Spleen (tissue), 11 donors: ENCODE measurements at regions not wholly inside any gene's neighbourhood (a gene's known extent, or its start where the extent isn't known, plus 50 kb on each side); places are given as distances from the start of the nearest gene placed in this dataset.

ENCODE experiments used
- DNase-seq: peaks from one replicate; pipeline ENCODE4 v3.0.0-alpha.2; 2020
- H3K27ac ChIP-seq, 8 donors: fragments of 200-600 bp; sonication (generic) in 7 of 8; 1 replicate in 4 of 8; 2 replicates in 4 of 8; pipeline versions ENCODE4 v1.5.0 to v1.8.0; 2016 to 2021; ENCODE audit warnings: inconsistent platforms in 4 of 8, mild to moderate bottlenecking in 4 of 8, moderate library complexity in 1 of 8
- H3K27me3 ChIP-seq, 7 donors: fragments of 200-600 bp; sonication (generic) in 6 of 7; replicated peaks in 1 of 7; 1 replicate in 4 of 7; 2 replicates in 3 of 7; pipeline versions ENCODE4 v1.5.0 to v1.8.0; 2016 to 2021; ENCODE audit warnings: inconsistent platforms in 3 of 7, mild to moderate bottlenecking in 1 of 7
- H3K36me3 ChIP-seq, 6 donors: fragments of 200-600 bp; sonication (generic) in 5 of 6; 1 replicate in 4 of 6; 2 replicates in 2 of 6; pipeline versions ENCODE4 v1.5.0 to v1.8.0; 2016 to 2021; ENCODE audit warnings: inconsistent platforms in 2 of 6
- H3K4me1 ChIP-seq, 6 donors: fragments of 200-600 bp; sonication (generic) in 5 of 6; 1 replicate in 3 of 6; 2 replicates in 3 of 6; pipeline versions ENCODE4 v1.5.0 to v1.8.0; 2016 to 2021; ENCODE audit warnings: inconsistent platforms in 3 of 6
- H3K4me3 ChIP-seq, 8 donors: fragments of 200-600 bp; sonication (generic) in 7 of 8; 1 replicate in 4 of 8; 2 replicates in 4 of 8; pipeline versions ENCODE4 v1.5.0 to v1.8.0; 2016 to 2021; ENCODE audit warnings: inconsistent platforms in 4 of 8, mild to moderate bottlenecking in 4 of 8, moderate library complexity in 2 of 8
- H3K9me3 ChIP-seq, 8 donors: fragments of 200-600 bp; sonication (generic) in 7 of 8; 1 replicate in 4 of 8; 2 replicates in 4 of 8; pipeline versions ENCODE4 v1.5.0 to v1.8.0; 2016 to 2021; ENCODE audit warnings: inconsistent platforms in 4 of 8
- CTCF ChIP-seq, 11 experiments: fragments of 200-600 bp in 7 of 11; fragments of 450-650 bp in 4 of 11; sonication (generic) in 4 of 11; IDR thresholded peaks in 8 of 11; conservative IDR thresholded peaks in 3 of 11; 1 replicate in 7 of 11; 2 replicates in 4 of 11; pipeline versions ENCODE4 v1.4.0 to v1.8.0; 2016 to 2021; ENCODE audit warnings: antibody characterized with exemption in 11 of 11, inconsistent platforms in 4 of 11, mild to moderate bottlenecking in 1 of 11
- POLR2A ChIP-seq, 3 donors: fragments of 450-650 bp; IDR thresholded peaks; one replicate each; pipeline ENCODE4 v1.5.1; 2017; ENCODE audit warnings: antibody characterized with exemption in 3 of 3, mild to moderate bottlenecking in 1 of 3
- POLR2AphosphoS5 ChIP-seq, 3 donors: sonication (generic); formaldehyde crosslinking; IDR thresholded peaks; one replicate each; pipeline ENCODE4 v1.5.1; 2017; ENCODE audit warnings: antibody characterized with exemption in 3 of 3
- WGBS, 5 donors: extraction: QIAGEN DNeasy Blood & Tissue Kit in 3 of 5; methylation state at CpG; one replicate each; pipeline versions ENCODE4 v1.1.5 to v1.1.7; 2013 to 2018; 5-methylcytosine and 5-hydroxymethylcytosine counted together
- intact Hi-C: fragments of 100-400 bp; cut with DNase I; formaldehyde crosslinking; loops from one replicate; pipeline ENCODE4 v1.15.0; 2023; ENCODE audit warnings: low total_unique reads
- donor health status: healthy with polysubstance abuse.
- donor health status: DM: no; HTN: no; CAD: no; lungs with moderate emphysema.
- donor health status: DM: no; HTN: no; CAD: no.
- donor health status: Bipolar disorder and iron deficiency.
- donor health status: healthy.
- donor health status: DM: no; HTN: no; CAD: no.
- donor health status: DM: yes; HTN: yes; CAD: no.

GRCh38 chr10:63940277-63940922 is 419.2 kb downstream of the REEP3 start:
- Histone ChIP-seq H3K4me1 (no peaks in the 10 kb centered on the region), H3K36me3 (no peaks in the 10 kb centered on the region), H3K4me3 (no peak overlapping the region), H3K27ac (no peak overlapping the region), H3K9me3 (no peaks in the 10 kb centered on the region), H3K27me3 (no peaks in the 10 kb centered on the region)
- WGBS, 5 donors: 85 to 93% (median 90%) methylated on average over 1 of the region's 1 CpG
- intact Hi-C loops: no loop called here
- no peak for DNase-seq
- no peak for TF ChIP-seq CTCF (IDR thresholded peaks at IDR 0.05 in 8 of 11, conservative IDR thresholded peaks at IDR 0.05 in 3 of 11)

- Histone ChIP-seq H3K4me3 (no peak overlapping the region), H3K4me1 (no peaks in the 10 kb centered on the region), H3K27ac (no peak overlapping the region), H3K9me3 (peaks cover 0 to 12% (median under 1%) of the 10 kb centered on the region in 8 donors), H3K27me3 (no peaks in the 10 kb centered on the region), H3K36me3 (no peaks in the 10 kb centered on the region)
- DNase-seq: no peak
- intact Hi-C loops: no loop called here
- TF ChIP-seq POLR2AphosphoS5 (IDR thresholded peaks at IDR 0.05): no peak
- no peak for TF ChIP-seq CTCF (IDR thresholded peaks at IDR 0.05 in 8 of 11, conservative IDR thresholded peaks at IDR 0.05 in 3 of 11)
- no peak for TF ChIP-seq POLR2A (IDR thresholded peaks at IDR 0.05)
- 71 to 80% (median 77%) methylated on average over 2 of the region's 2 CpGs for WGBS, 5 donors
Measured at GRCh38 chr10:63964406-63964805, 443.2 kb downstream of the REEP3 start.

- Histone ChIP-seq H3K27me3 (no peaks in the 10 kb centered on the region), H3K4me3 (no peak overlapping the region), H3K9me3 (peaks cover 0 to 14% (median 1%) of the 10 kb centered on the region in 8 donors), H3K36me3 (no peaks in the 10 kb centered on the region), H3K4me1 (no peaks in the 10 kb centered on the region), H3K27ac (no peak overlapping the region)
- WGBS, 5 donors: 70 to 88% (median 80%) methylated on average over 4 of the region's 4 CpGs
- intact Hi-C loops: no loop called here
- no peak for DNase-seq
- TF ChIP-seq POLR2AphosphoS5 (IDR thresholded peaks at IDR 0.05) (no peak), POLR2A (IDR thresholded peaks at IDR 0.05) (no peak), CTCF (IDR thresholded peaks at IDR 0.05 in 8 of 11, conservative IDR thresholded peaks at IDR 0.05 in 3 of 11) (no peak)
Measured at GRCh38 chr10:63965846-63966245, 444.6 kb downstream of the REEP3 start.

GRCh38 chr10:63972949-63973827 is 452.0 kb downstream of the REEP3 start:
- no peak overlapping the region for H3K4me3 ChIP-seq
- H3K36me3 ChIP-seq: no peaks in the 10 kb centered on the region
- no peaks in the 10 kb centered on the region for H3K27me3 ChIP-seq
- H3K4me1 ChIP-seq: peaks cover 0 to 3% (median 0%) of the 10 kb centered on the region in 6 donors
- TF ChIP-seq CTCF (IDR thresholded peaks at IDR 0.05 in 8 of 11, conservative IDR thresholded peaks at IDR 0.05 in 3 of 11) (no peak), POLR2A (IDR thresholded peaks at IDR 0.05) (no peak), POLR2AphosphoS5 (IDR thresholded peaks at IDR 0.05) (no peak)
- DNase-seq: no peak
- H3K27ac ChIP-seq: no peak overlapping the region
- H3K9me3 ChIP-seq: peaks cover 0 to 14% (median 1%) of the 10 kb centered on the region in 8 donors
- 80 to 91% (median 85%) methylated on average over 43 to 51 of the region's 51 CpGs for WGBS, 5 donors
- intact Hi-C loops: no loop called here
